GM10248 (cell line): ENCODE measurements at regions not wholly inside any gene's neighbourhood (a gene's known extent, or its start where the extent isn't known, plus 50 kb on each side); places are given as distances from the start of the nearest gene placed in this dataset.

Experiments used
- CTCF ChIA-PET: fragments of 300-600 bp; sonication (Branson Sonifier 250); formaldehyde crosslinking; extraction: SDS; loops from one replicate; lab custom pipeline; 2021; ENCODE audit warnings: antibody characterized with exemption; lab: Yijun Ruan, JAX
- POLR2A ChIA-PET: fragments of 350-650 bp; sonication (Branson Sonifier 250); formaldehyde crosslinking; extraction: SDS; loops from one replicate; lab custom pipeline; 2020; ENCODE audit warnings: antibody characterized with exemption; lab: Yijun Ruan, JAX
- DNase-seq: peaks from one replicate; pipeline ENCODE4 v3.0.0; 2012; ENCODE audit errors: extremely low spot score
- TF ChIP-seq, protein P1 (sequence below): IDR thresholded peaks from 2 replicates; pipeline ENCODE4 v1.5.1; 2012; ENCODE audit warnings: mild to moderate bottlenecking, low read depth; ENCODE audit errors: extremely low read depth, missing control alignments, control extremely low read depth

- POLR2A ChIA-PET = no interaction called here
- CTCF ChIA-PET = no interaction called here
- TF ChIP-seq, protein P1, sequence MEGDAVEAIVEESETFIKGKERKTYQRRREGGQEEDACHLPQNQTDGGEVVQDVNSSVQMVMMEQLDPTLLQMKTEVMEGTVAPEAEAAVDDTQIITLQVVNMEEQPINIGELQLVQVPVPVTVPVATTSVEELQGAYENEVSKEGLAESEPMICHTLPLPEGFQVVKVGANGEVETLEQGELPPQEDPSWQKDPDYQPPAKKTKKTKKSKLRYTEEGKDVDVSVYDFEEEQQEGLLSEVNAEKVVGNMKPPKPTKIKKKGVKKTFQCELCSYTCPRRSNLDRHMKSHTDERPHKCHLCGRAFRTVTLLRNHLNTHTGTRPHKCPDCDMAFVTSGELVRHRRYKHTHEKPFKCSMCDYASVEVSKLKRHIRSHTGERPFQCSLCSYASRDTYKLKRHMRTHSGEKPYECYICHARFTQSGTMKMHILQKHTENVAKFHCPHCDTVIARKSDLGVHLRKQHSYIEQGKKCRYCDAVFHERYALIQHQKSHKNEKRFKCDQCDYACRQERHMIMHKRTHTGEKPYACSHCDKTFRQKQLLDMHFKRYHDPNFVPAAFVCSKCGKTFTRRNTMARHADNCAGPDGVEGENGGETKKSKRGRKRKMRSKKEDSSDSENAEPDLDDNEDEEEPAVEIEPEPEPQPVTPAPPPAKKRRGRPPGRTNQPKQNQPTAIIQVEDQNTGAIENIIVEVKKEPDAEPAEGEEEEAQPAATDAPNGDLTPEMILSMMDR = no peak
- no peak for DNase-seq
These were observed 347.5 kb downstream of the HAPSTR1 start for GRCh38 chr16:9438991-9439390.

GRCh38 chr16:9441012-9441411 is 349.6 kb downstream of the HAPSTR1 start:
- DNase-seq = no peak
- ChIA-PET POLR2A (no interaction called here), CTCF (interaction anchor here (1.1 to 1.3 kb wide), 3 partner anchors 13 to 138 kb away, joined by 3 read pairs; no protein-coding TSS in a partner anchor)
- TF ChIP-seq, protein P1 = no peak

- POLR2A ChIA-PET = no interaction called here
- no peak for DNase-seq
- TF ChIP-seq, protein P1 = no peak
- CTCF ChIA-PET = no interaction called here
These were observed 352.4 kb downstream of the HAPSTR1 start for GRCh38 chr16:9443864-9444263.

DNA sequence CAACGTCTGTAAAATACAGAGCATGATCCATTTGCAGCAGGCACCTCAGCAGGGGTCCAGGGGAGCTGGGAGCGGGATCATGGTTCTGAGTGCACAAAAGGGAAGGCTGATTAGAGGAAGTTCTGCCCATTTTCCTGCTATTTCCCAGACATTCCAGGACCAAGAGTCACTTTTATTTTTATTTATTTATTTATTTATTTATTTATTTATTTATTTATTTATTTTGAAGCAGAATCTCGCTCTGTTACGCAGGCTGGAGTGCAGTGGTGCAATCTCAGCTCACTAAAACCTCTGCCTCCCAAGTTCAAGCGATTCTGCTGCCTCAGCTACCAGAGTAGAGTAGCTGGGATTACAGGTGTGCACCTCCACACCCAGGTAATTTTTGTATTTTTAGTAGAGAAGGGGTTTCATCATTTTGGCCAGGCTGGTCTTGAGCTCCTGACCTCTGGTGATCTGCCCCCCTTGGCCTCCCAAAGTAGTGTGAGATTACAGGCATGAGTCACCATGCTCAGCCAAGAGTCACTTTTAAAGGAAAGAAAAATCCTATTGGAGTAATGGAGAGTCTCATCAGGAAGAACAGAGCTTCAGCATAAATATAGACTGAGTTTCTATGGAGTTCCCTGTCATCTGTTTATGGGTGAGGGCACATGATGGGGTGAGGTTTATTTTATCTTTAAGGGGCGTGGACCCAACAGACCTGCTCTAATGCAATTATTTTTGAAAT is 355.2 kb downstream of the HAPSTR1 start:
- ChIA-PET CTCF (interaction anchor here (1.2 kb wide), 1 partner anchor 308 kb away, joined by 3 read pairs; no protein-coding TSS in a partner anchor), POLR2A (no interaction called here)
- TF ChIP-seq, protein P1 = no peak
- DNase-seq = no peak

DNA sequence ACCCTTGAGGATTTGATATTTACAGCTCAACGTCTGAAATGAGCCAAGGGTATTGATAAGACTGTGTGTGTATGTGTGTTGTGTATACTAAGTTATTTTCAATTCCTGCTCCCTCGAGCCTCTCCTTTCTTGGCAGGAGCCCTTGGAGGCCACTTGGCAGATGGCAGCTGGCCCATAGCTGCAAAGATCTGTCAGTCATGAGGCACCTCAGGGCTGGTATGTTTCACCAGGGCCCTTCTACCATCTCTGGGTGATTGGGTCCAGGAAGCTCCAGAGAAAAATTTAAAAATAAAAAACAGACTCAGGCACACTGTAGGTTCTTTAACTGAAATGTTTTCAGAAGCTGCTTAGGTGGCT is 355.7 kb downstream of the HAPSTR1 start:
- TF ChIP-seq, protein P1 = no peak
- POLR2A ChIA-PET = no interaction called here
- no peak for DNase-seq

DNA sequence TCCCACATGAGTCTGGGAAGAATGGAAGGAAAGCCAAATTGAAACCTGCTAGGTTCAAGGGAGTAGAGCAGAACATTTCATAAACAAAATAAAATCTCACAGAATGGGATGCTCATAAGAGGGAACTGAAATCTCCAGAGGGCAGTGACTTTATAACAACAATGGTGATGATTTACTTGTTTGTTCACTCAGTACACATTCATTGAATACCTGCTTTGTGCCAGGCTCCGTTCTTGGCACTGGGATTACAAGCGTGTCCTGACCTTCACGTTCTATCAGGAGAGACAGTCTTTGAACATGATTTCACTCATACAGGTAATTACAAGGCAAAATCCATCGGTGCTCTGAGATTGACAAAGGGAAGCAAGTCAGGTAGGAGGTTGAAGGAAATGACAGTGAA is 356.3 kb downstream of the HAPSTR1 start:
- TF ChIP-seq, protein P1 = no peak
- ChIA-PET CTCF (interaction anchor here (1.5 kb wide), 1 partner anchor 26 kb away, joined by 3 read pairs; no protein-coding TSS in a partner anchor), POLR2A (no interaction called here)
- no peak for DNase-seq

More for the DNA sequence above, 355.7 kb downstream of the HAPSTR1 start:
- CTCF ChIA-PET = no interaction called here

GRCh38 chr16:9449597-9449996 is 358.2 kb downstream of the HAPSTR1 start:
- CTCF ChIA-PET = no interaction called here
- POLR2A ChIA-PET = no interaction called here
- DNase-seq = no peak
- TF ChIP-seq, protein P1 = no peak
